Amniotic epithelial cell (primary cell): ENCODE measurements at regions not wholly inside any gene's neighbourhood (a gene's known extent, or its start where the extent isn't known, plus 50 kb on each side); places are given as distances from the start of the nearest gene placed in this dataset.

ENCODE experiments used
- DNase-seq: peaks from one replicate; pipeline ENCODE4 v3.0.0-alpha.2; 2010; ENCODE audit warnings: low read depth

DNA sequence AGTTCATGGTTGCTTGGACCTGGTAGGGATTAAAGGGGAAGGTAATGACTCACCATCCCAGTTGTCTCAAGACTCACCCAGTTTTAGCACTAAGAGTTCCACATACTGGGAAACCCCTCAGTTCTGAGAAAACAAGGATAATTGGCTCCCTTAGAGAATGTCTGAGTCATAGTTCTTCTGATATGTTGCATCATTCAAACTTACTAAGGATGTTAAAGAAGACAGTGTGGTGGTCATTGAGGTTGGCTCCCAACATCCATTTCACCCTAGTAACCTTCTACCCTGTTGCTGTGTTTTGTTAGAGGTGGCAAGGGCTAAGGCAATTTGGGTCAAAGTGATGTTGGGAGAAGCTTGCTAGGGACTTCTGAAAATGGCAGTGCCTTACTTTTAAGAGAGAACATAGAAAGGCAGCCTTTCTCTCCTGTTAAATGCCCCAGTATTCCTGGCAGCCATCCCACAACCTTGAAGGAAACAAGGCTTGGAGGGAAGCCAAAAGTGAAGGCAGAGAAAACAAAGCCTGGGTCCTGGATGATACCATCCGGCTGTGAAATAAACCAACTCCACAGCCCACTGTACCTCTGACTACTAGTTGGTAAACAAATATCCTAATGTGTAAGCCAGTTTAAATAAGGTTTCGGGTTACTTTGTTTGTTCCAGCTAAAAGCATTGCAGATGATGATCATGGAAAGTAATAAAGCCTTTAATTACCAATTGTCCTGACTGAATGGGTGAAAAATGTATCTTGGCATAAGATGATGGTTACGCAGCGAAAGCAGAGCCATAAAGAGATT lies 80.4 kb upstream of the ADAMTSL1 start:
- DNase-seq, result peak; percentile 97

DNA sequence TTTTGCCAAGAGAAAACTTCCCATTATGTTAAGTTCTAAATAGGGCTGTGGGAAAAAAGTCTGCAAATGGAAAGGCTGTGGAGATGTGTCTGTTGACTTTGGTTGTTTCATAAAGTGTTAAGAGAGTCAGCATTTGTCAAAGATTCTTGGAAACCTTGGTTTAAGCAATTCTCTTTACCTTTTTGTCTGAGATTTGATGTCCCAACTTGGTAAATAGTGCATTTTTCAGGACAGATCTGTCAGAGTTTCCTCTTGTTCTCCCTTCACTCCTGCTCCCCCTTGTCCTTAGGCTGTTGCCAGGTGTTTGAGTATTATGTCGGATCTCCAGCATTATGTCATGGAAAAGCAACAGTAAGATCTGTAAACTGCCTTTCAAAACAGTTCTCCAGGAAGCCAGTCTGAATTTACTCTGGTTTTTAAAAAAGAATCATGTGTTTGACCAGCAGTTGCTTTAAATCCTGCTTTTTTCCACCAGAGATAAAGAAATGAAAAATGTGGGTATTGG lies 79.1 kb upstream of the ADAMTSL1 start:
- no peak for DNase-seq

DNA sequence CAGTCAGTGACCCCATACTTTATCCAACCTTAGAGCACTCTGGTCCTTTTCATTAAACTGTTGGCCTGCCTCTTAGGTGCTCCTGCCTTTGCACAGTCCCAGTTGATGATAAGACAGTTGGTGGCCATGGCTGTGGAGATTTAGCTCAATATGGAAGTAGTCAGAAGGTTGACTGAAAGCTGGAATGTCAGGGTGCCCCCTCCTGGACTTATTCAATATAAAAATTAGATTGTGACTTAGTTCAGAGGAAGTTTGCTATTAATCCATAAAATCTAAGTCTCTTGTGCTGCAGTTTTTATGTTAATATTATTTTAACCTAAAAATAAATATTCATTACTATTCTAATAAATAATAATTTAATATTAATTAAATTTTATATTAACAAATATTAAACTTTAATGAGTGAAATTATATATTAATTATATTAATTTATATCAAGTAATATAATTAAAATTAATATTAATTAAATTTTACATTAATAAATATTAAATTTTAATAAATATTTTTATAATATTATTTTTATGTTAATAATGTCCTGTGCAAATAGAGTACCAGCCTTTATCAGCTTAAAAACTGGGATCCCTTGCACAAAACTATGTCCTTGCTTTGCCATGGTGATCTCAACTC lies 77.7 kb upstream of the ADAMTSL1 start:
- peak; percentile 27 for DNase-seq

DNA sequence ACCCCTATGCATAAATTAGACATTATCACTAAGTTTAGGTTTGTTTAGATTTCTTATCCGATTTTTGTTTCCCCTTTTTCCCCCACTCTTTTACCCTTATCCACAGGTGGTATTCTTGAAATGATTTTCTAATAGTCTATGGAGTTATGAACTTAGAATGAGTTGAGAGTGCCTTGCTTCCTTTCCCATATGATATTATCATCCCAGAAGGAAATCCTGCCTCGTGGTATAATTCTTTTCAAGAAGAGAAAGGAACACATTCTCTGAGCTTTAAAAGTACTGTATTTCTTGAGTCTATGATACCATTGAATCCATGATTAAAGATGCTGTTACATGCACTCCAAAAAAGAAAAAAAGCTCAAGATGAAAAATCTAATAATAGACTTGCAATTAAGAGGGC lies 76.9 kb upstream of the ADAMTSL1 start:
- DNase-seq, result no peak

DNA sequence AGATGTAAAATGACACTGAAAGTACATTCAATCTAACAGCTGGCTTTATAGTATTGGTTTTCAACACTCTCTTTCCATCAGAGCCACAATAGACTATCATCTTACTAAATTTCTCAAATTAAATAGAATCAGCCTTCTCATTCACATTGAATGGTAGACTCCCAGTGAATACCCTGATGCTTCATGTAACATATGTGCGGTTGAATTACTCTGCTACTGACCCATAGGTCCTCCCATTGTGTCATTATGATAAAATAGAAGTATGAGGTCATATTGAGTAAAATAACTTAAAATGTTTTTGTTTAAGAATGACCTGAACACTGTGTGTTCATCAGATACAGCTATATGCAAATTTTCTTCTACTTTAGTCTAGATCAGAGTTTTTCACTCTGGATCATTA lies 75.9 kb upstream of the ADAMTSL1 start:
- no peak for DNase-seq

DNA sequence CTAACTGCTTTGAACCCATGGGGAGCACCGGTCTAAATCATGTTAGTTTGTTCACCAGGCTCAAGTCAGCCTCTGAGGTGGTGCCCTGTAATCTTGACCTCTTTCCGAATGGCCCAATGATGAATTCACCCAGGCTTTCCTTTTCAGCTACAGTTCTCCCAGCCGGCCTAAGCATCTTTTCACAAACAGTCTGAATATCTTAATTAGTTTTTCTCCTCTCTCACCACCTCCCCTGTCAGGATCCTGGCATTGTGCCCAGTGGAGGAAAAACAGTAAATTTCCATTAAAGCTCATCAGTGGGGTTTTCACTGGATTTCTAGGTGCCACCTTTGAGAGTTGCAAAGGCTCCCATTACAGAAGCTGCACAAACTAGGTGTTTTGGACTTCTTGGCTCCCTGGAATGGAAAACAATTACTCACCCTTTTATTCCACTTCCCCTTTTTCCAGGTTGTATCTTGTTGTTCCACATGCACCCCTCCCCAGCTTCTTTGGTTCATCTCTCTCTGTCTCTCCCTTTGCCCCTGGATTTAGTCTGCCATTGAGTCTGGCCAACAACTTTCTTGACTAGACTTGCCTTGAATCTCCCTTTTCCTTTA lies 69.4 kb upstream of the ADAMTSL1 start:
- DNase-seq, result no peak

DNA sequence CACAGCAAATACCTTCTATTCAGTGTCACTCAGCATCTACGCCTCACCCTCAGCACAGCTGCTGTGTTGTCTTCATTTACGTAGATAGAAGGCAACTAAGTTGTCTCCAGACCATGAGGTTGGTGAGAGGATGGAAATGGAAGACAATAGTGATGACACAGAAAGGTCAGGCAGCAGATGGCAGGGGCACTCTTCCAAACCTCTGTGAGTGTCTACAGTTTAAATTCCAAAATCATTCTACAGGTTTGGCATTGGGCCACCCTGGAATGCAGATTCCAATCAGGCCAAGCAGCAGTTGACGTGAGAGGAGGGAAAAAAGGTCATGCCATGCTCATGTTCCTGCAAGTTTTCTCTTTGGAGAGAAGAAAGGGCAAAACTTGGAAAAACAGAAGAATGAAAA lies 68.7 kb upstream of the ADAMTSL1 start:
- DNase-seq, result no peak

DNA sequence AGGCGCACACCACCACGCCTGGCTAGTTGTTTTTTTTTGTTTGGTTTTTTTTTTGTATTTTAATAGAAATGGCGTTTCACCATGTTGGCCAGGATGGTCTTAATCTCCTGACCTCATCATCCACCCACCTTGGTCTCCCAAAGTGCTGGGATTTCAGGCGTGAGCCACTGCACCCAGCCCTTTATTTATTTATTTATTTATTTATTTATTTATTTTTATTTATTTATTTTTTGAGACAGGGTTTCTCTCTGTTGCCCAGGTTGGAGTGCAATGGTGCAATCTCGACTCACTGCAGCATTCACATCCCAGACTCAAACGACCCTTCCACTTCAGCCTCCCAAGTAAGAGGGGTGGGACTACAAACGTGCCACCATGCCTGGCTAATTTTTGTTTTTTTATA lies 63.0 kb upstream of the ADAMTSL1 start:
- no peak for DNase-seq

DNA sequence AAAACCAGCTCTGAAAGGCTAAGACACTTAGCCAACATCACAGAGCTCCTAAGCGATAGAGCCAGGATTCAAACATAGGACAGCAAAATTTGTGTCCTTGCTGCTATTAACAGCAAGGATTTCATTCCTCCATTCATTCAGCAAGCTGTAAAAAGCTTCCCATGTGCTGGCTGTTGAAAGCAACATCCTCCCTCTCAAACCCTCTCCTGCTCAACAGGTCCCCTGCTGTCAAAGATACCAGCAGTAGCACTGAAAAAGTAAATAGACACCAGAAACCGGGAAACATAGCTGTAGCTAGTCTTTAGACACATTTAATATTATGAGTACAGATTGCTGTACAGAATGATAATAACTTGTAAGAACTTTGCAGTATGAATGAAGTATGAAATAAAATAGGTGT lies 52.6 kb upstream of the ADAMTSL1 start:
- DNase-seq, result no peak

DNA sequence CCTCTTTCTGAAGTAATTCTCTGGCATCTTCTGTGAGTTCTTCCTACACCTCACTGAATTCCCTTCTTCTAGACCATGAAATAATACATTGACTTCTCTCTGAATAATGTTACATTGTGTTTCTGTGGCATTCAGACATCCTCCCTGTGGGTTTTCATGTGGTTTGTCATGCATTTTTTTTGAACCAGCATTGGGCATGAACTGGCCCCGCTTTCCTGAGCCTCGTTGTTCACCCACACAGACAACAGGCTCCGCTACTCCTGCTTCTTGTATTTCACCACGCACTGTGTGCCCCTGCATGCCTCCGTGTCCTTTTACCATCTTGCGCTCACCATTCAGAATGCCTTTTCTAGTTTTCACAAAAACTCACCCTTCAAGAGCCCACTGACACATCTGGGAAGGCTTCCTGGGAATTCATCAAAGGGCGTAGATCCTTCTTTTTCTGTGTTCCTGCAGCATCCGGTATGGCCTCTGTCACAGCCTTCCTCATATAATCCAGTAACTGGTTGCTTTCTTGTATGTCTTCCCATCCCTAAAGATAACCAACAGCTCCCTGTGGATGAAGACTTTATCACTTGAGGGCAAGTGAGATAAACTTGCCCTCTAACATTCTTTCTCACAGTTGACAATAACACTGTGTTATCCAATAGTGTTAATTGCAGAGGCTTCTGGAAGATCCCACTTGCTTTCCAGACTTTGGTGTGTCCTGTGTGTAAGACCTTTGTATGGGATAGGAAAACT lies 51.5 kb upstream of the ADAMTSL1 start:
- DNase-seq, result no peak

DNA sequence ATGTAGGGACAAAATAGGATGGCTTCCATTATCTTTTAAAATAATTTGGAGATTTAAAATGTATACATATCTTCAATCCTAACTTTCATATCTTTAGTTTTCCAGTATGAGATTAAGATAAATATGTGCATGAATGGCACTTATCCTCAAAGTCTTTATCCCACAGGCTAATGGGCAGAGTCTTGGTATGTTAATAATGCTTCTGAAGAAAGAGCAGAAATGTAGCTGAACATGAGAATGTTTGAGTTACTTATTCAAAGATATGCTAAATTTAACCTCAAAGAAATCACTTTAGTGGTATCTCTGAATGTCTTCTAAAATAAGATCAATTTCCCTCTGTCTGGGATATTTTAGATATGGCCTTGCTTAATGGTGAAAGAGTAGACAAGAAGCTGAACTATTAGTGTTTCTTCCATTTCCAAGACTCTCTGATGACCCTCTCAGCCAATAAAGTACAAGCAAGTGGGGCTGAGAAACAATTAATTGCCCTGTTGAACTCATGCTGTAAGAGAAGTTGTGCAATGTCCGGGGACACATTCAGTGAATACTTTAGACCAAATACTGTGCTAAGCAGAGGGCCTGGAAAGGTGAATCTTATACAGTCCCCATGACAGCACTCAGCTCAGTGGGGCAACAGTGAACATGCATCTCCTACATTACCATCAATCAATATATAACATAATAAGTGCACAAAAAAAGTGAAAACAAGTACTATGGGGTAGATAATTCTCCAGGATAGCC lies 50.0 kb upstream of the ADAMTSL1 start:
- DNase-seq, result peak; percentile 34
